ENCODE measurements at regions not wholly inside any gene's neighbourhood (a gene's known extent, or its start where the extent isn't known, plus 50 kb on each side); places are given as distances from the start of the nearest gene placed in this dataset.
"Not testable (repeated sequence)": the region's sequence is repeated elsewhere in the genome, so short reads cannot be mapped to it uniquely, and the experiment has no call there.

DNA sequence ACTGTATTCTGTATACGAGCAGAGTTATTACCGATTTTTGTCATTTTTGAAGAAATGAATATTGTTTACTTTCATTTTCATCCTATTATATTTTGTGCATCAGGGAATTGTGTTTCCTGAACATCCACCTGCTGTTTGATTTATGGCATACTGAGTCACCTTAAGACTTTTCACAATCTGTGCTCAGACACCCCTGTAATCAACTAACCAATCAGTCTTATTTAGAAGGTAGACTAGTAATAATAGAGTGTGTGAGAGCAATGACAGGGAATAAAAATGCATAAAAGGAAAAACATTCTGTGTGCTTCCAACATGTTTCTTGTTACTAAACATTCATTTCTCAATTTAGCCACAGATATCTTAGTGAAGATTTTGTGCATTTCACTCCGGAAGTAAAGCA is 1413.6 kb upstream of the ACO1 start:
- DNase-seq = no peak

DNA sequence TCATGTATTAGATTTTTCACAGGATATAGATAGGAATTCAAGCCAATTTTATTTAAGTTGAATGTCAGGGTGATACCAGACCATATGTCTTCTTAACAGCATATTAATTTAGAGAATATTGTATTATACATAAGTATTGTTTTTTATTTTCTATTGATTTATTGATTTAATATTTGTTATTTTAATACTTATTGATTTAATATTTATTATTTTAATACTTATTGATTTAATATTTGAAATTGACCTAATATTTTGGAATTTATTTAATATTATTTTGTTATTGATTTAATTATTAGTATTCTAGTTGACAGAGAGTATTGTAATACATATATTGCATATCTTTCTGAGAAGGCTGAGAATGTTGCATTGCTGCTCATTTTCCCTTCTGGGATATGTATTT is 1411.8 kb upstream of the ACO1 start:
- DNase-seq = no peak

DNA sequence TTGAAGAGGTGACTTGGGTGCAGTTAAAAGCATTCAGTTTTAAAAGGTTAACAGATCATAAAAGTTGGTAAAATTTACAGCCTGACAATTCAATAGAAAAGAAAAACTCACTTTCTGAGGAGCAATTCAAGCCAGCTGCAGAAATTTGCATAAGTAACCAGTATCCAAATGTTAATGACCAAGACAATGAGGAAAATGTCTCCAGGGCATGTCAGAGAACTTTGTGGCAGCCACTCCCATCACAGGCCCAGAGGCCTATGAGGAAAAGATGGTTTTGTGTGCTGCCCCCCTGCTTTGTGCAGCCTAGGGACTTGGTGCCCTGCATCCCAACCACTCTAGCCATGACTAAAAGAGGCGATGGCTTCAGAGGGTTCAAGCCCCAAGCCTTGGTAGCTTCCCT is 1406.5 kb upstream of the ACO1 start:
- no peak for DNase-seq

DNA sequence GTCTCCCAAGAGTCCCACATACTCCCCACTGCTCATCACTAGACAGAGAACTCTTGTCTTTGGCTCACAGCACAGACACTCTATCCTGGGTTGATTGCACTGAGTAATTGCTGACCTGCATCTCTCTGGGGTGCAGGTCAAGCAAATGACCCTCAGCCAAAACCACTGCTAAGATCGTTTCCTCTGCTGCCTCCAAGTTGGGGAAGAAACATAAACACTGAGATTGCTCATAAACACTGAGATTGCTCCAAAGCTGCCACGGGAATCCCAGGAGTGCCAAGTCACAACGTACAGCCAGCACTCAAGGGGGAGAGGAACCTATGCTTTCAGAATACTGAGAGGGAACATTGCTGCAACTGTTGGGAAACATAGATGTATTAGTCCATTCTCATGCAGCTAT is 1402.1 kb upstream of the ACO1 start:
- DNase-seq = no peak

DNA sequence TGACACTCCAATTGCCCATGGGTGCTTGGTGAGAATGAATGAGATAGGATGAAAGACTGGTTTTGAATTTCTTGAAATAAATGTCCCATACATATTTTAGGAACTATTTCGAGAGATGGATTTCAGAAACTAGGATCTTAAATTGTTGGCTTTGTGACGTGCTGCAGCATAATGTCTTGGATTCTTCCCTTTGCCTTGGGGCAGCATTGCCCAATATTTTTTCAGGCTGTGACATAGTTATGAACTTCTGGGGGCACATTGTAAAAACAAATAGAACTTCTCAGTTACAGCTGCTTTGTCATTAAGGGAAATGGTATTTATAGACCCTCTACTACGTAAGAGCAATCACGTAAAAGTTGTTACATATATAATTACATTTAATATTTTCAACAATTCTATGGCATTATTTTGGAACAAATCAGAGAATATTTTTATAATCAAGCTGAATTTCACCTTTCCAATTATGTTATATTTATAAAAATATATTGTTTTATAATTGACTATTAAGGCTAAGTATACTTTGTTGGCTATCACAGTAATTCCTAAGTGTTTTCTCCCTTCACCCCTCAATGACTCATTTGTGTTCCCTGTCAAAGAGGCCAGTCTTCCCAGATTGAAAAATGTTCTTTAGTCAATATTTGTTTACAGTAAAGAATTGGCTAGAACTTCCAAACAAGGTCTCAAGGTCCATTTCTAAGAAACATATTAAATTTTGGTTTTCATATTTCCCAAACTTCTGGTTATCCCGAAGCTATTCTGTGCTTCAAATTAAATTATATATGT is 1388.3 kb upstream of the ACO1 start:
- no peak for DNase-seq

DNA sequence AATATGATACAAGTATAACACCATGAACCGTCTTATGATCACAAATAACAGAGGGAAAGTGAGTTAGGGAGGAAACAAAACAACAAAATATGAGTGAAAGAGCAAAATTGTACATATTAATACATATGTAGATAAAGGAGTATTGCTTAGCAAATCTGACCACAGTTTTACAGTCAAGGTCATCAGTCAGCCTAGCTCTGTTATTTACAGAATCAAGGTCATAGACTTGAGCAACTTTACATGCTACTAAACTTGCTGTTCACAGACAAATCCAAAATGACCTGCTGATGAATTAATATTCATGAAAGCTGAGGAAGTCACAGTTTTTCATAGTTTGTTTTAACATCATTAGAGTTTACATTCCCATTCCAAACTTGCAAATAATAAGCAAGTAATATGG is 1387.7 kb upstream of the ACO1 start:
- DNase-seq = no peak

DNA sequence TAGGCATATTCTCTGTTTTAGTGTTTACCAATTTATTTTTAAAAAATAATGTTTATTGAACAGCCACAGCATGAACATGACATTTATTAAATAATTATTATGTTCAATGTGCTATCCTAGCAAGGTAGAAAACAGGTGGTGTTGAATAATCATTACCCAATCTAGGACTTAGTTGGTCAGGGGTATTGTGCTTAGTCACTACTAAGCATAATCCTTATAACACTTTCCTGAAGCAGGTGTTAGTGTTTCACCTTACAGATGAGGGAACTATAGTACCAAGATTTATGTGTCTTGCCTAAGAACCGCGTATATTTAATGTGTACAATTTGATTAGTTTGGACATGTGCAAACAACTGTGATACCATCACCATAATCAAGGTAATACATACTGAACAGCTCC is 1387.2 kb upstream of the ACO1 start:
- DNase-seq = no peak

DNA sequence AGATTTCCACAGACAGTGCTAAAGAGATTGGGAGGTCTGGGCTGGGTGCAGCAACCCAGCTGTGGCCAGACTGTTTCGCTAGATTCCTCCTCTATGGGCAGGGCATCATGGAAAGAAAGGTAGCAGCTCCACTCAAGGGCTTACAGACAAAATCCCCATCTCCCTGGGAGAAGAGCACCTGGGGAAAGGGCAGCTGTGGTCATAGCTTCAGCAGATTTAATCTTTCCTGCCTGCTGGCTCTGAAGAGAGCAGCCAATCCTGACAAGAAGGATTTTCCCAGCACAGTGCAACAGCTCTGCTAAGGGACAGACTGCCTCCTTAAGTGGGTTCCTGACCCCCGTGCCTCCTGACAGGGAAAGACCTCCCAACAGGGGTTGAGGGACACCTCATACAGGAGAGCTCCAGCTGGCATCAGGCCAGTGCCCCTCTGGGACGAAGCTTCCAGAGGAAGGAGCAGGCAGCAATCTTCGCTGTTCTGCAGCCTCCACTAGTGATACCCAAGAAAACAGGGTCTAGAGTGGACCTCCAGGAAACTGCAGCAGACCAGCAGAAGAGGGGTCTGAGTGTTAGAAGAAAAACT is 1379.3 kb upstream of the ACO1 start:
- no peak for DNase-seq

DNA sequence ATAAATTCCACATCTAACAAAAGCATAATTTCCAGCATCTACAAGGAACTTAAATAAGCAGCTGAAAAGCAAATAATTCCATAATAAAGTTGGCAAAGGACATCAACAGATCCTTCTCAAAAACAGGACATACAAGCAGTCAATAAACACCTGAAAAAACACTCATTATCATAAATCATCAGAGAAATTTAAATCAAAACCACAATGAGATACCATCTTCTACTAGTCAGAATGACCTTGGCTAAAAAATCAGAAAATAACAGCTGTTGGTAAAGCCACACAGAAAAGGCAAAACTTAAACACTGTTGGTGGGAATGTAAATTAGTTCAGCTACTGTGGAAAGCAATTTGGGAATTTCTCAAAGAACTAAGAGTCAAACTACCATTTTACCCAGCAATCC is 1371.1 kb upstream of the ACO1 start:
- no peak for DNase-seq

DNA sequence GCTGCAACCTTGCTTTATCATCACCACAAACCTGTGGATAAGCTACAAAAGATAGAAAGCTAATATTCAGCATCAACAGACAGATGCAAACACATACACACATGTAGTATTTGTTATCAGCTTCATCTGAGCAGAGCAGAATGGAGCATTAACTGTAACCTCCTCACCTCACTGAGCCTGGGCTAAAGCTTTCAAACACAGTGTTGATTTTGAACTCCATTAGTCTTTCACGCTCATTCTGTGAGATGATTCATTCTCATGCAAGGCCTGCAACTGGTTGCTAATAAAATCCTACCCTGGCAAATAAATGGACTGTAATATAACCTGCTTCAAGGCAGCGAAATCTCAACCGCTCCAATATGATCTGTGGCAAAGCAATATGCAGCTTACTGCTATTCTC is 1360.6 kb upstream of the ACO1 start:
- DNase-seq = no peak

DNA sequence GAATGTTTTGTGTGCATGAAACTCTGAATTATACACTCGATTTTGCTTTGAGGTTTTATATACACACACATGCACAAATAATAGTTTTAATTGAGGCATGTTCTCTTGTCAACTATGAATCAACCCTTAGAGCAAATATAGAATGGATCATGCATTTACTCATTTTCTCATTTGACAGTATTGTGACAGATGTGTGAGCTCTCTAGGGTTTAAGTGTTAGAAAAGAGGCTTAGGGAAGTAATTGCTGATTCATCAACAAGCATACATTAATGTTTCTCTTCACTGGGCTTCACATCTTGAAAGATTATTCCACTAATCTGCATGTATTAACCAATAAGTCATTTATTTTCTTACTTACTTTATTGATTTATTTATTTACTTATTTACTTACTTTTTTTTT is 1356.8 kb upstream of the ACO1 start:
- no peak for DNase-seq

DNA sequence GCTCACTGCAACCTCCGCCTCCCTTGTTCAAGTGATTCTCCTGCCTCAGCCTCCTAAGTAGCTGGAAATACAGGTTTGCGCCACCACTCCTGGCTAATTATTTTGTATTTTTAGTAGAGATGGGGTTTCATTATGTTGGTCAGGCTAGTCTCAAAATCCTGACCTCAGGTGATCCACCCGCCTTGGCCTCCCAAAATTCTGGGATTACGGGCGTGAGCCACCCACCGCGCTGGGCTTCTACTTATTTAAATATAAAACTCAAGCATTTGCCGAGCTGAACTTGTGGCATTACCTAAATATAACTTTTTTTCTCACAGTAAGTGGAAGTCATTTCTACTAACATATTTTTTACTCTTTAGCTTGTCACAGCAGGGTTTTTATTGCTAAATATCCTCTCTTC is 1356.3 kb upstream of the ACO1 start:
- DNase-seq = no peak

DNA sequence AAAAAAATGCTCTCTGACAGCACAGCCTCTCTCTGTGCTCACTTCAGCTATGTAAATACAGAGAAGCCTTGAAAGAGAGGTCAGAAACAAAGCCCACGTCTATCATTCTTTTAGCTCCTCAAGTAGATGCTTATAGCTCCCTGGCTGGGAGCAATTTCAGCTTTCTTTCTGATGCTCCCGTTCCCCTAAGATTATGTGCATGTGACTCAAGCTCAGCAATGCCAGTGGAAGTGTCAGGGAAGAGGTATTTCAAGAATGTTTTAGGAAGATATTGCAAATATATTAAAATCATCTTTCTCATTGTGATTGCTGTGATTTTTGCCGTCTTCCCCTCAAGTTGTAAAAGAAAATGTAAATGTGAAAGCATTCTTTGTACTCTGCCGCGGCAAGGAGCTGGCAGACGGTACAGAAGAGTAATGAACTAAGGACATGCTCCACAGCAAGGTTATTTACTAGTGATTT is 1353.7 kb upstream of the ACO1 start:
- no peak for DNase-seq

DNA sequence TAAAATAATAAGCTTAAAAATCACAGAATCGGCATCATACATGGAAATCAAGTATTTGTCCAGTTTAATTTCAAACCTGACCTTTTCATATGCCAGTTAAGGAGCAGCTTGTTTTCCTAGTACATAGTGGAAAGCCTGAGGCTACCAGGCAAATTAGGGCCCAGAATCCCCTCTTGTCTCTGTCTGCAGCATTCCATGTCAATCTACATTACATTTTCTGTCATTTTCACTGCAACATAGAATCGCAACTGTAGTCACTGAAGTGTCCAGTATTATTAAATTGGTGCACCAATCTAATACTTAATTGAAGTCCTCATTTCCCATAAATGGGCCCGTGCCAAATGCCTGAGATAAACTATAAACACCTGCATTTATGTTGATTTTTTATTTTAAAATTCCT is 1352.2 kb upstream of the ACO1 start:
- DNase-seq = no peak

DNA sequence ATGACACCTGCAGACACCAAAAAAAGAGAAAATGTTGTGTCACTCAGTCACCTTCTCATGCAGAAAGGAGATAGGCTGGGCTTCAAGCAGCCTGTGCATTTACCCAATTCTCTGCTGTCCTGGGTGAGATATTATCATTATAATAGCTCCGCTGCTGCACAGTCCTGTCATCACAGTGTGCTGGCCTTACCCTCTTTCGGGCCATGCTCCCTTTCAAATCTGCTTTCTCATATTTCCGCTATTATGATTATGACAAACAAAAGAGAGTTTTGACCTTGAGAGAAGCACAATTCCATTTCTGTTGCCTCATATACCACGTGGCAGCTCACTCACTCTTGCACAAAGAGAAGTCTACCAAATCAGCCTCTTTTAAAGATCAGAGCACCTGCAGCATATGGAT is 1350.1 kb upstream of the ACO1 start:
- DNase-seq = no peak

DNA sequence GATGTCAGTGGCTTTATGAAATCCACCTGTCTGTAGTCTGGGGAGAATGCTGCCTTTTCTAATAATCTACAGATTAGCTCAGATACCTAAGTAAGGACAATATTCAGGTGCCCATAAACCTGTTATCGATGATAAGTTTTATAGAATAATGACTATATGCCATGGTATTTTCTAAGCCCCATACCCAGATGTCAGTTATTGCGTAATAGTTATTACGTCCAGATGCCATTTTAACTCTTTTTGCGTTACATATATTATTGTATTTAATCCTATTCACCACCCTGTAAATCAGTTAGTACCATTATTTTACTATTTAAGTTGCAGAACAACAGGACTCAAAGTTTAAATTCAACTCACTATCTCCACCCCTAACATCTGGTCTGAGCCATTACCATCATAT is 1343.9 kb upstream of the ACO1 start:
- no peak for DNase-seq

DNA sequence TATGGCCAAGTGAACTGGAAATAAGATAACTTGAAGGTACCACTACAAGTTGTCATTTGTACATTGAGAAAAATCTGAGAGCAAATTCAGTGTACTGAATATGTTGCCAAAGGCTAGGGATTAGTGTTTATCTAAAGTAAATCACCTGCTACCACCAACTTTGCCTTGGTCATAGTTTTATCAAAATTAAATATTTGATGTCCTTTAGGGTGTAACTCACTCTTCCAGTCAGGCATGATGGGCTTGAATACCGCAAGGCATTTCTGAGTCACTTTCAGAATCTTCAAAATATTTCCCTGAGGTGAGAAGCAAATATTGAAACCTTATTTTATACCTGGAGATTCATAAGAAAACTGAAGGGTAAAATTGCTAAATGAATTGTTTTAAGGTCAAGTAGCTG is 1338.6 kb upstream of the ACO1 start:
- DNase-seq = no peak

DNA sequence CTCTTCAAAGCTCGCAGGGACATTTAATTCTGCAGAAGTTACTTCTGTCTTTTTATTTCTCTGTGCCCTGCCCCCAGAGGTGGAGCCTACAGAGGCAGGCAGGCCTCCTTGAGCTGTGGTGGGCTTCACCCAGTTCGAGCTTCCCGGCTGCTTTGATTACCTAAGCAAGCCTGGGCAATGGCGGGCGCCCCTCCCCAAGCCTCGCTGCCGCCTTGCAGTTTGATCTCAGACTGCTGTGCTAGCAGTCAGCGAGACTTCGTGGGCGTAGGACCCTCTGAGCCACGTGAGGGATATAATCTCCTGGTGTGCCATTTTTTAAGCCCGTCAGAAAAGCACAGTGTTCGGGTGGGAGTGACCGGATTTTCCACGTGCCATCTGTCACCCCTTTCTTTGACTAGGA is 1322.9 kb upstream of the ACO1 start:
- not testable (repeated sequence) for DNase-seq

DNA sequence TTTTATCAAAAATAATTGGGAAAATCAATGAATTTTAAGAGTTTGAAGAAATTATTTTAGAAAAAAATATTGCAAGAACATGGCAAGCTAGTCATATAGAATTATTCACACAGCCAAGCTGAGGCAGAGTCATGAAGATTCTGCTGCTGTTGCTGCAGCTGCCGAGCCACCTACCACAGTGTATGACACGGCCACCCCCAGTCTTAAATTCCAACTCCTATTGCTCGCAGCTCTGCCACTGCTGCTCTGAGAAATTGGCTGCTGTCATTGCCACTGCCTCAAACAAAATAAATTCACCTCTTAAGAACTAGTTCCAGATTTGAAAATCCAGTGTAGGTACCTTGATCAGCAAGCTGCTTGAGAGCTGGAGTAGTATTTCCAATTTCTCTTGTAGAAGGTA is 1318.8 kb upstream of the ACO1 start:
- no peak for DNase-seq

DNA sequence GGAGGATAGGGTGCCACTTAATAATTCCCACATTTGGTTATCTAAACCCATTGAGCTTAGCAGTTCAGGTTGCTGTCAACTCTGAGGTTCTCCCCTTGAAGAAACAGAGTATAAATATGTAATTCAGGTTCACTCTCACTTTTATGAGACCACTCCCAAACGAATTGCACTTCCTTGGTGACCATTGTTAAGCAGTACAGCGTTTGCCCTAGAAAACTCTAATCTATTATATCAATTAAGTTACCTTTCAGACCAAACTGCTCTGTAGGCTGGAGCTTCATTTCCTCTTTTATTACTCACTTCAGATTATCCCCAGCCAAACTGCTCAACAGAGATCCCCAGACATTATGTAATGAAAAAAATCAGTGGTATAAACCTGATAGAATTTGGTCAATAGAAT is 1317.0 kb upstream of the ACO1 start:
- DNase-seq = no peak

DNA sequence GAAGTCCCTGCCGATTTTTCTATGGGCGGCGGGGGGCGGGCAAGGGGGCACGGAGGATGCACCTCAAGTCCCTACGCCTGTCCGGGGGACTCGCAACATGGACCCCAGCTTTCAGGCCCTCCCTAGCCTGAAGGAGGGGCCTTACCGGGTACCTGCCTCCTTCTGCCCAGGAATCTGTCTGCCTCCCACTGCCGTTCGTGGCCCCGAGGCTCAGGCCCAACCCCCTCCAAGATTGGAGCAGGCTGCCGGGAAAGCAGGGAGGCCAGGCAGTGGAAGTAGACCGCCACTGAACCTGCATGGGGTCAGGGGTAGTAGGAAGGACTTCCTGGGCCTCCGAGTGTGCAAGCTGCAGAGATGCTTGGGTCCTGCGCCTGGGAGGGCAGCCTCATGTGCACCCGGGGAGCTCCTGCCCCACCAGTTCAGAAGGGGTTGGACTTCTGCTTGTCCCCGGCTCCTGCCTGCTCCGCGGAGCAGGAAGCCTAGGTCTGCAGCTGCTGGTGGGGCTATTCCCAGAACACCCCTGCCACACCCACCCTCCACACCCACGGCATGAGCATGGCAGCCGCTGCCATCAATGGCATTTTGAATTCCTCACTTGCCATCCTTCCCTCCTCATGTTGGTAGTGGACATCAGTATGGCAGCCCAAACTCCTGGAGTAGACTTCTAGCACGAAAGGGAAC is 1312.7 kb upstream of the ACO1 start:
- no peak for DNase-seq

DNA sequence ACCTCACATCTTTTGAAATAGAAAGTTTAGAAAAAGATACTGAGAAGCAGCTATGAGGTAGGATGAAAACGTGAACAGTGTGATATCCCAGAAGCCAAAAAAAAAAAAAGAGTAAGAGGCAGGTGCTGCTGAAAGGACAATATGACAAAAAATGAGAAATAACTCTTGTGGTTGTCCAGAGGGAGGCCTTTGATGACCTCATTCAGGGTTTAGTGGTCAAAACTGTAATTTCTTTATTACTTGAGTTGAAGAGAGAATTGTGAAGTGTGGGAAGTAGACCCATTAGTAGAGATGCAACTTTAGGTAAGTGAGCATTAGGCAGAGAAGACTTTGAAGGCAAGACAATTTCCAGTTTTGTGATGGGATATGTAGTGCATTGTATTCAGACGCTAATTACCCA is 1306.3 kb upstream of the ACO1 start:
- DNase-seq = no peak

DNA sequence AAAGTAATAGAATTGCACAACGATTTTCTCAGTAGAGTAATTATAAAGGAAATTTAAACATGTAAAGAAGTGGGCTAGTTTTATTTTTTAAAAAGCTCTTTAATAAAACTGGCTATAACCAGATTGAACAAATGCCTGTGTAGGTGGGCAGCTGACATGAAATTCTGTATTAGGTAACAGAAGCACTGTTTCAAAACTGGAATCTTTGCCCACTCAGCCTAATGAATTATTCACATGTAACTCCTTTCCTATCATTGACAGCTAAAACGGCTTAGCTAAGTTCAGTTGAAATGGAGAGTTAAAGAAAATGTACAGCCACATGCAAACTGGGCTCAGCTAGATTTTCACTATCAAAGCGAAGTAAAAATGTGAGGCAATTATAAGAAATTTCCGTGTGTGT is 1300.1 kb upstream of the ACO1 start:
- DNase-seq = no peak

DNA sequence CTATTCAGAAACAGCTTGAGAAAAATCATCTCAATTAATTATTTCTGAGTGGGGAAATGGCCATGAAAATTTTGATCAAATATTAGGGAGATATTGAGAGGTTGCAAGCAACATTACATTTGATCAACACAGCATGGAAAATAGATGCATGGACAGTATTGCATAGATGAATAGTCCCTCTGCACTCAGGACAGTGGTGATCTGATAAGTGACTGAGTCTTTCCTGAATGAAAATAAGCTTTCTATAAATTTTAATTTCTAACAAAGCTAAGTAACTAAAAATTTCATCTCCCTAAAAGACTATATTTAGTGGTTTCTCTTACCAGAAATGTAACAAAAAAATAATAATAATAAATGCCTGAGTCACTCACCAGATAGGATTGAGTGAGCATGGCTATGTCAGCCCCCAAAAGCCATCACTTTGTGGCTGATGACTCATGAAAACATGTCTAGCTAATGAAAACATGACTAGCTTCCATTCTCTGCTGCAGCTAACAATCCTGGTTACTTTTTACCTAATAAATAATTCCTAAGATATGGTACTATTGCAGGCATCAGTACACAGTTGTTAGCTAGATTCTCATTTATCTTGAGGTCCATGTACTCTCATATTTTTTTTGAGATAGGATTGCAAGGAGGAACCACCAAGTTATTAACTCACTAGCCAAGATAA is 1294.8 kb upstream of the ACO1 start:
- DNase-seq = no peak

Measured in CD4-positive, alpha-beta T cell treated with Interferon alpha-2 for 1 hour (primary cell).